ENCODE measurements at regions not wholly inside any gene's neighbourhood (a gene's known extent, or its start where the extent isn't known, plus 50 kb on each side); places are given as distances from the start of the nearest gene placed in this dataset.
A peak's percentile ranks its signal among the peaks of the same experiment; 100 is the strongest.

GRCh38 chr9:103116246-103116645 lies 121.1 kb downstream of the CYLC2 start:
- TF ChIP-seq, protein P1, sequence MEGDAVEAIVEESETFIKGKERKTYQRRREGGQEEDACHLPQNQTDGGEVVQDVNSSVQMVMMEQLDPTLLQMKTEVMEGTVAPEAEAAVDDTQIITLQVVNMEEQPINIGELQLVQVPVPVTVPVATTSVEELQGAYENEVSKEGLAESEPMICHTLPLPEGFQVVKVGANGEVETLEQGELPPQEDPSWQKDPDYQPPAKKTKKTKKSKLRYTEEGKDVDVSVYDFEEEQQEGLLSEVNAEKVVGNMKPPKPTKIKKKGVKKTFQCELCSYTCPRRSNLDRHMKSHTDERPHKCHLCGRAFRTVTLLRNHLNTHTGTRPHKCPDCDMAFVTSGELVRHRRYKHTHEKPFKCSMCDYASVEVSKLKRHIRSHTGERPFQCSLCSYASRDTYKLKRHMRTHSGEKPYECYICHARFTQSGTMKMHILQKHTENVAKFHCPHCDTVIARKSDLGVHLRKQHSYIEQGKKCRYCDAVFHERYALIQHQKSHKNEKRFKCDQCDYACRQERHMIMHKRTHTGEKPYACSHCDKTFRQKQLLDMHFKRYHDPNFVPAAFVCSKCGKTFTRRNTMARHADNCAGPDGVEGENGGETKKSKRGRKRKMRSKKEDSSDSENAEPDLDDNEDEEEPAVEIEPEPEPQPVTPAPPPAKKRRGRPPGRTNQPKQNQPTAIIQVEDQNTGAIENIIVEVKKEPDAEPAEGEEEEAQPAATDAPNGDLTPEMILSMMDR (IDR thresholded peaks at IDR 0.05; ENCODE audit: poor library complexity, severe bottlenecking), result no peak
- Histone ChIP-seq H3K9me3 (ENCODE audit: severe bottlenecking) (no peaks in the 10 kb centered on the region), H3K27me3 (ENCODE audit: insufficient read depth, poor library complexity, severe bottlenecking) (no peaks in the 10 kb centered on the region), H3K4me1 (ENCODE audit: insufficient read depth, poor library complexity, severe bottlenecking) (no peaks in the 10 kb centered on the region), H3K36me3 (ENCODE audit: low read depth) (no peaks in the 10 kb centered on the region), H3K4me3 (ENCODE audit: severe bottlenecking) (no peak overlapping the region), H3K27ac (ENCODE audit: poor library complexity, severe bottlenecking) (no peak overlapping the region)
- DNase-seq (ENCODE audit: low spot score), result no peak
- ATAC-seq (ENCODE audit: low read depth), result no peak

GRCh38 chr9:103126494-103126893 lies 131.4 kb downstream of the CYLC2 start:
- Histone ChIP-seq H3K27ac (ENCODE audit: poor library complexity, severe bottlenecking) (no peak overlapping the region), H3K4me1 (ENCODE audit: insufficient read depth, poor library complexity, severe bottlenecking) (no peaks in the 10 kb centered on the region), H3K9me3 (ENCODE audit: severe bottlenecking) (peaks cover 11% of the 10 kb centered on the region), H3K27me3 (ENCODE audit: insufficient read depth, poor library complexity, severe bottlenecking) (no peaks in the 10 kb centered on the region), H3K4me3 (ENCODE audit: severe bottlenecking) (no peak overlapping the region), H3K36me3 (ENCODE audit: low read depth) (no peaks in the 10 kb centered on the region)
- TF ChIP-seq, protein P1 (IDR thresholded peaks at IDR 0.05; ENCODE audit: poor library complexity, severe bottlenecking), result no peak
- ATAC-seq (ENCODE audit: low read depth), result no peak
- no peak for DNase-seq (ENCODE audit: low spot score)

- no peaks in the 10 kb centered on the region for H3K9me3 ChIP-seq (ENCODE audit: severe bottlenecking)
- no peak overlapping the region for H3K4me3 ChIP-seq (ENCODE audit: severe bottlenecking)
- TF ChIP-seq, protein P1 (IDR thresholded peaks at IDR 0.05; ENCODE audit: poor library complexity, severe bottlenecking), result no peak
- no peak for ATAC-seq (ENCODE audit: low read depth)
- no peaks in the 10 kb centered on the region for H3K4me1 ChIP-seq (ENCODE audit: insufficient read depth, poor library complexity, severe bottlenecking)
- no peaks in the 10 kb centered on the region for H3K36me3 ChIP-seq (ENCODE audit: low read depth)
- H3K27me3 ChIP-seq (ENCODE audit: insufficient read depth, poor library complexity, severe bottlenecking), result no peaks in the 10 kb centered on the region
- no peak overlapping the region for H3K27ac ChIP-seq (ENCODE audit: poor library complexity, severe bottlenecking)
- no peak for DNase-seq (ENCODE audit: low spot score)
Measured at GRCh38 chr9:103139891-103140290, 144.8 kb downstream of the CYLC2 start.

- no peak overlapping the region for H3K4me3 ChIP-seq (ENCODE audit: severe bottlenecking)
- H3K4me1 ChIP-seq (ENCODE audit: insufficient read depth, poor library complexity, severe bottlenecking), result no peaks in the 10 kb centered on the region
- H3K9me3 ChIP-seq (ENCODE audit: severe bottlenecking), result no peaks in the 10 kb centered on the region
- no peaks in the 10 kb centered on the region for H3K27me3 ChIP-seq (ENCODE audit: insufficient read depth, poor library complexity, severe bottlenecking)
- no peaks in the 10 kb centered on the region for H3K36me3 ChIP-seq (ENCODE audit: low read depth)
- TF ChIP-seq, protein P1 (IDR thresholded peaks at IDR 0.05; ENCODE audit: poor library complexity, severe bottlenecking), result peak; percentile 22
- no peak for ATAC-seq (ENCODE audit: low read depth)
- no peak for DNase-seq (ENCODE audit: low spot score)
- H3K27ac ChIP-seq (ENCODE audit: poor library complexity, severe bottlenecking), result no peak overlapping the region
Measured at GRCh38 chr9:103152473-103152872, 157.3 kb downstream of the CYLC2 start.

GRCh38 chr9:103167530-103167929 lies 172.4 kb downstream of the CYLC2 start:
- ATAC-seq (ENCODE audit: low read depth) (no peak), DNase-seq (ENCODE audit: low spot score) (no peak)
- Histone ChIP-seq H3K27me3 (ENCODE audit: insufficient read depth, poor library complexity, severe bottlenecking) (no peaks in the 10 kb centered on the region), H3K4me1 (ENCODE audit: insufficient read depth, poor library complexity, severe bottlenecking) (no peaks in the 10 kb centered on the region), H3K4me3 (ENCODE audit: severe bottlenecking) (no peak overlapping the region), H3K36me3 (ENCODE audit: low read depth) (no peaks in the 10 kb centered on the region), H3K27ac (ENCODE audit: poor library complexity, severe bottlenecking) (no peak overlapping the region), H3K9me3 (ENCODE audit: severe bottlenecking) (no peaks in the 10 kb centered on the region)
- TF ChIP-seq, protein P1 (IDR thresholded peaks at IDR 0.05; ENCODE audit: poor library complexity, severe bottlenecking), result no peak

Measured in RWPE2 (cell line).